Dermis microvascular lymphatic vessel endothelial cell (primary cell): ENCODE measurements at regions not wholly inside any gene's neighbourhood (a gene's known extent, or its start where the extent isn't known, plus 50 kb on each side); places are given as distances from the start of the nearest gene placed in this dataset.

Source experiments
- DNase-seq, 2 donors: peaks; one replicate each; pipeline versions ENCODE4 v3.0.0 to v3.0.0-alpha.2; 2010; ENCODE audit warnings: low read depth in 2 of 2

- no peak for DNase-seq
Observed at GRCh38 chr11:69968396-69969347, 109.4 kb upstream of the ANO1 start.

DNA sequence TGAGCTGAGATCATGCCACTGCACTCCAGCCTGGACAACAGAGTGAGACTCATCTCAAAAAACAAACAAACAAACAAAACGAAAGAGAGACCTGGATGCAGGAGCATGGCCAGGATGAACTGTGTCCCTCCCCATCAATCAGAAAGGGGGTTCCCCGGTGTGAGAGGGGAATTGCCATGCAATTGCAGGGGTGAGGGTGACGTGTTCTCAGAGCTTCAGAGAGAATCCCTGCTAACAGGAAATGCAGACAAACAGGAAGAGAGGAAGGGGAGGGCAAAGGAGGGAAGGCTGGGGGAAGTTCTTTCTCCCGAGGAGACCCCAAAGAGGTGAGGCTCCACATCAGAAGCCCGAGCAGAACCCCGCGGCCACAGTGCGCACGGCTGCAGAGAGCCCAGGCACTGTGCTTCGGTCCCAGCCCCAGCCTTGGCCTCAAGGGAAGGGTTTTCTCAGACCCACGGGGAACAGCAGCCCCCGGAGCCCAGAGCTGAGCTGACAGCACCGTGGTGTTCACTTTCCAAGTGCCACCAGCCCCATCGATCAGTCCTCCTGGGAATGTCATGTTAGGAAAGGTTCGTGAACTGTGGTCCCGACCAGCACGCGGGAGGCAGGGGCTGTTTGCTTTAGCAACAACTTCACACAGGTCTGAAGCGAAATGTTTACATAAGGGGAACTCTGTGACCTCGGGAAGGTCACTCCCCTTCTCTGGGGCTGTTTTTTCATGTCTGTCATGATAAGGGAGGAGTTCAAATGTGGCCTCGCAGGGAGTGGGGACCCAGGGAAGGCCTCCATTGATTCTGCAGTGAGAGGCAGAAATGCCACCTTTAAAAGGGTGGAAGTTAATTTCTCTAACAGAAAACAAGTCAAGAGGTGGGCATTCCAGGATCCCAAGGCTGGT, 108.0 kb upstream of the ANO1 start:
- peak in 1 of 2 donors; percentile 40 for DNase-seq

DNA sequence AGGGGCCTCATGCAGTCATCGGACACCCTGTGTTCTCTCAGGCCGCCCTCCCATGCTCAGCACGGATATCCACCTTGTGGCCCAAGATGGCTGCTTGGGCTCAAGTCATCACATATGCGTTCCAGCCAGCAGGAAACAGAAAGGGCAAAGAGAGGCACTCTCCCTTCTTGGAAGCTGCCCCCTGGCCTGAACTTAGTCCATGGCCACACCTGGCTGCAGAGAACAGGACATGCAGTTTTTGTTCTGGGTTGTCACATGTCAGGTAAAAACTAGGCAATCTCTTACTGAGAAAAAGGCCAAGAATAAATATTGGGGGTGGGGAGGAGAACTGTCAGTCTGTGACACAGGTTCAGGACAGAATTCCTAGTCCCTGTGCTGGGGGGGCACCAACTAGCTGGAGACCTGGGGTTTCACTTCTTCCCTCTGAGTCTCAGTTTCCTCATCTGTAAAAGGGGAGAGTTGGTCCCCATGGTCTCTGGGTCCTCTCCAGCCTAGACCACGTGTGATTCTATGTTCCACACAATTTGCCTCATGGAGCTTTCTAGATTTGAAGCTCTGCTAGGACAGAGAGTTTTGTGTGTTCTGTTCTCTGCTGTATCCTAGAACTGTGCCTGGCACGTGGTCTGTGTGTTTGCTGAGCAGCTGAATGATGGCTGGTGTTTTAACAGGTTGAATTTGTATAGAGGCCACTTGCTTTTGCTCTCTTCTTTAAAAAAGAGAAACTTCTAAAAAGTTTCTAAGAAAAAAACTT, 107.2 kb upstream of the ANO1 start:
- no peak for DNase-seq

DNA sequence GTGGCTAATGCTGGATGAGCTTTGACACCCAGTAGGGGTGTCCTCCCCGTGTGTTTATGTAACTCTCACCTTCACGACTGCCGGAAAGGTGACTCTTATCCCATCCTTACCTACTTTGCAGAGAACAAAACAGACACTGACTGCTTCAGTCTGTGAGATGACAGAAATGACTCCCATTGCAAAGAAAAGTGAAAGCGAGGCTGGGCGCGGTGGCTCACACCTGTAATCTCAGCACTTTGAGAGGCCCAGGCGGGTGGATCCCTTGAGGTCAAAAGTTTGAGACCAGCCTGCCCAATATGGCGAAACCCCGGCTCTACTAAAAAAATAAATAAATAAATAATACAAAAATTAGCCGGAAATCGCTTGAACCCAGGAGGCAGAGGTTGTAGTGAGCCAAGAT, 106.4 kb upstream of the ANO1 start:
- no peak for DNase-seq

DNA sequence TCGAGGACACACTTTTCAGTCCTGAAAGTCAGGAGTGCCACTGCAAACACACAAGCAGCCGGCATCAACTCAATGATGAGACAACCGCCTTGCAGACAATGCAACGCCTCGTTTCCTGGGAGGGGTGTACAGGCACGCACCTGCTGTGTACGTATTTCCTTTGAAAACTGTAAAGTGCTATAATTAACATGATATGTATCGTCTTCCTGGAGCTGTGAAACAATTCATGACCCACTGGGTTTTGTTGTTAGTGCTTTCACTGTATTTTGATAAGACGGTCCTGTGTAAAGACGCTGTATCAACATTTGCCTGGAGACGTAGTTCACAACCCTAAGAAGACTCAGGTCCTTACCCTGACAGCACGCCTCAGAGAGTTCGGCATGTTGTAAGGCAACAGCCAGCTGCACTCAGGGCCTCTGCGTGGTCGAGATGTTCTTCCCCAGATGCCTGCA, 105.7 kb upstream of the ANO1 start:
- peak in 1 of 2 donors; percentile 37 for DNase-seq

GRCh38 chr11:69974528-69974927, 103.6 kb upstream of the ANO1 start:
- no peak for DNase-seq

GRCh38 chr11:69975822-69976221, 102.3 kb upstream of the ANO1 start:
- DNase-seq = no peak

GRCh38 chr11:69976794-69977193, 101.3 kb upstream of the ANO1 start:
- no peak for DNase-seq

- DNase-seq = no peak
Observed at GRCh38 chr11:69977951-69978350, 100.2 kb upstream of the ANO1 start.

DNA sequence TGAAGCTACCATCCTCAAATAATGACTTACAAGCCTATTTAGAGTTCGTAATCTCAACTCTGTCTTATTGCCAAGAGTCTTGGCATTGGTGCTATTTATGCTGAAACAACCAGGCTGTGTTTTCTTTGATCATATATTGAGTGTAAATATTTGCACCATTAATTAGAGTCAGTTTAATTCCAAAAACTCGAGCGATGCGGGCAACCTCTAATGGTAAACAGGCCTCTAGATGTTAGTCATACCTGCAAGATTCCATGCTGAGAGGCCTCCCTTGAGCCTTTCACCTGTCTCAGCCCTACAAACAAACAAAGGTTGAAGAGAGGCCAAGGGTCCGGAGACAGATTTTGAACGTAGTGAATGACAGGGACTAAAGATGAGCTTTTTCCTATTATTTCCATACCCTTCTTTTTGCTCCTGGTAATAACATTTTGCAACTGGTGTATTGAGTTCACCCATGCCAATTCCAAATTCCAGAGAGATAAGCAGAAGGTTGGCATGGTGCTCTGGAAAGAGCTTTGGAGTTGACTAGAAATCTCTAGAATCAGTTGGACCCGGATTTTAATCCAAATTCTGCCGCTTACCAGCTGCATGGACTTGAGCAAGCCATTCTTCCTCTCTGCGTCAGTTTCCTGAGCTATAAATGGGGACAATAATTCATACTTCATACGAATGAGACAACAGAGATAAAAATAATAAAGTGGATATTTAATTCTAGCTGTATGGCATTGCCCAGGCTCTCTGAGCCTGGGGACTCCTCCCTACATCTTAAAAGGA, 99.1 kb upstream of the ANO1 start:
- peak; percentile 58 to 59 for DNase-seq

DNA sequence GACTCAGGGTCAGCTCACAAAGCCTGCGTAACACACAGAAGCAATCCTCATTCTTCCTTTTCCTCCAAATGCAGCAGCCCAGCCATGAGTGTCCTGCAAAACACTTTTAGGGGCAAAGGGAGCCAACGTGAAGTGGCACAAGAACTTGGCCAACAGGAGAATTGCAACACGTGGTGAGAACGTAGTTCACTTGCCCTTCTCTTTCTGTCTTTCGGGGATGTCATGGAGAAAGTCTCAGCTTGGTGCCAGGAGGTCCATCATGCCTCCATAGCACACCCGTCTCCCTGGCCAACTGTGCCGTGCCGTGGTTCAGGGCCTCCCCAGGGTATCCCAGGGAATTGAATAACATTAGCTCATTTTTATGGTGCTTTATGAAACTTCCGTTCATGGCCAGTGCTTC, 98.5 kb upstream of the ANO1 start:
- no peak for DNase-seq

- no peak for DNase-seq
Observed at GRCh38 chr11:69981119-69981784, 96.9 kb upstream of the ANO1 start.

GRCh38 chr11:69982690-69983570, 95.2 kb upstream of the ANO1 start:
- peak; percentile 59 to 67 for DNase-seq

GRCh38 chr11:69983571-69983877, 94.6 kb upstream of the ANO1 start:
- no peak for DNase-seq

DNA sequence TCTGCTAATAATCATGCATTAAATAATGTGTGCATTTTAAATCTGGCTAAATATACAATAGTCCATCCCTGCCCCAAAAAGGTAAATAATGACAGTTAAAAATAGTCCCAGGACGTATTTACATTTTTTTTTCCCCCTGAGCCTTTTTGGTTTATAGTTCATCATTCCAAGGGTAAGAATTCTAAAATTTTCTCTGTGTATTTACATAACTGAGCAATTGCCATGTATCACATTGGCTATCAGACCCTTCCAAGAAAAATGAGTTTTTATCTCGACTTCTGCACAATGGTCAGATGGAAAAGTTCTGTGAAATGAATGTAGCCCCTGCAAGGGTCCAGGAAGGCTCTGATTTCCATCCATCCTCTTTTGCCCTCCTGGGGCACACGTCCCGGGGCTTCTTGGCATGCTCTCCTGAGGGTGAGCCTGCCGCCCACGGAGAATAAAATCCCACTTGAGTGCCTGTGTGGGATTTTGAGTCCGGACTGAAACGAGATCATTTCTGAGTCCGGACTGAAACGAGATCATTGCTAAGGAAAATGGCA, 94.1 kb upstream of the ANO1 start:
- DNase-seq = no peak

- DNase-seq = no peak
Observed at GRCh38 chr11:69984457-69985261, 93.5 kb upstream of the ANO1 start.

- no peak for DNase-seq
Observed at GRCh38 chr11:69985331-69985640, 92.8 kb upstream of the ANO1 start.

GRCh38 chr11:69985641-69986439, 92.3 kb upstream of the ANO1 start:
- DNase-seq = no peak
